ENCODE measurements at regions not wholly inside any gene's neighbourhood (a gene's known extent, or its start where the extent isn't known, plus 50 kb on each side); places are given as distances from the start of the nearest gene placed in this dataset.

- H3K4me3 Mint-ChIP-seq (ENCODE audit: unreplicated experiment), result peak overlapping the region; percentile 14
- H3K27ac Mint-ChIP-seq (ENCODE audit: low read depth, unreplicated experiment), result peak overlapping the region; percentile 59
- no TSS peak for BruUV-seq (replicated peaks)
- no peak for TF ChIP-seq CTCF (IDR thresholded peaks at IDR 0.05; ENCODE audit: unreplicated experiment)
- POLR2A ChIA-PET, result interaction anchor here (1.0 kb wide), 2 partner anchors 10 to 69 kb away, joined by 3 to 5 read pairs; no protein-coding TSS in a partner anchor
- H3K9me3 Mint-ChIP-seq (ENCODE audit: unreplicated experiment), result no peaks in the 10 kb centered on the region
- DNase-seq (ENCODE audit: unreplicated experiment), result no peak
- intact Hi-C loops (cut with micrococcal nuclease), result loop anchor here (1.0 kb wide), 1 partner anchor 54 kb away; no protein-coding TSS in a partner anchor
- H3K27me3 Mint-ChIP-seq (ENCODE audit: insufficient read depth, unreplicated experiment), result no peaks in the 10 kb centered on the region
- H3K36me3 Mint-ChIP-seq (ENCODE audit: insufficient read depth, unreplicated experiment), result no peaks in the 10 kb centered on the region
- peaks cover 9% of the 10 kb centered on the region for H3K4me1 Mint-ChIP-seq (ENCODE audit: insufficient read depth, unreplicated experiment)
- CTCF ChIA-PET, result interaction anchor here (0.6 to 2.3 kb wide), 7 partner anchors 10 to 599 kb away, joined by 3 to 9 read pairs (median 3); no protein-coding TSS in a partner anchor
These were observed 265.8 kb upstream of the IRX4 start for GRCh38 chr5:2148312-2149194.

DNA sequence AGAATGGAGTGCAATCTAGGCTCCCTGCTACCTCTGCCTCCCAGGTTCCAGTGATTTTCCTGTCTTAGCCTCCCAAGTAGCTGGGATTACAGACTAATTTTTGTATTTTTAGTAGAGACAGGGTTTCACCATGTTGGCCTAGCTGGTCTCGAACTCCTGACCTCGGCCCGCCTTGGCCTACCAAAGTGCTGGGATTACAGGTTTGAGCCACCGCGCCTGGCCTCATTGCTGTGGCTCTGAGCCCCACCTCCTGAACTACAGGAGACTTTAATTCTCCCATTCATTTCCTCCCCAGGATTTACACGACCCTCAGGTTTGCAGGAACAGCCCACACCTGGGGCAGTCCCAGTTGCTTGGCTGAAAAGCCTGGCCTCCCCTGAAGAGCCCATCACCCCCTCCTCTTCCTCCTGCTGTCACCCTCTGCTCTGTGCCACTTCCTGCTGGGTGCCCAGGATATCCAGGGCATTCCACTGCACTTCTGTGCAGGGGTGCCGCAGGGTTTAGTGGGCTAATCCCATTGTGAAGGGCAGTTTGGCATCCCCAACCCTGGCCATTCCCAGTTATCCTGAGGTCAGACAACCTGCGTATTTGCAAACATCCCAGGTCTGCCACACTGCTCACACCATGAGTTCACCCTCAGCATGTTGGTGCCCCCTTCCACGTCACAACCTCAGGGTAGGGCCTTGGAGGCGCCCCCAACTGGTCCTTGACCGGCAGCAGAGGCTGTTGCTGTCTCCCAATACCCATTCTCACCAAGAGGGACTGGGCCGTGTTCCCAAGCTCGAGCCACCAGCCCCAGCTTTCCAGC, 265.0 kb upstream of the IRX4 start:
- ChIA-PET CTCF (no interaction called here), POLR2A (no interaction called here)
- Mint-ChIP-seq H3K27me3 (ENCODE audit: insufficient read depth, unreplicated experiment) (no peaks in the 10 kb centered on the region), H3K4me1 (ENCODE audit: insufficient read depth, unreplicated experiment) (peaks cover 9% of the 10 kb centered on the region), H3K27ac (ENCODE audit: low read depth, unreplicated experiment) (no peak overlapping the region), H3K36me3 (ENCODE audit: insufficient read depth, unreplicated experiment) (no peaks in the 10 kb centered on the region), H3K9me3 (ENCODE audit: unreplicated experiment) (no peaks in the 10 kb centered on the region), H3K4me3 (ENCODE audit: unreplicated experiment) (no peak overlapping the region)
- BruUV-seq (replicated peaks), result no TSS peak
- DNase-seq (ENCODE audit: unreplicated experiment), result no peak
- intact Hi-C loops (cut with micrococcal nuclease), result no loop called here
- TF ChIP-seq CTCF (IDR thresholded peaks at IDR 0.05; ENCODE audit: unreplicated experiment), result no peak

DNA sequence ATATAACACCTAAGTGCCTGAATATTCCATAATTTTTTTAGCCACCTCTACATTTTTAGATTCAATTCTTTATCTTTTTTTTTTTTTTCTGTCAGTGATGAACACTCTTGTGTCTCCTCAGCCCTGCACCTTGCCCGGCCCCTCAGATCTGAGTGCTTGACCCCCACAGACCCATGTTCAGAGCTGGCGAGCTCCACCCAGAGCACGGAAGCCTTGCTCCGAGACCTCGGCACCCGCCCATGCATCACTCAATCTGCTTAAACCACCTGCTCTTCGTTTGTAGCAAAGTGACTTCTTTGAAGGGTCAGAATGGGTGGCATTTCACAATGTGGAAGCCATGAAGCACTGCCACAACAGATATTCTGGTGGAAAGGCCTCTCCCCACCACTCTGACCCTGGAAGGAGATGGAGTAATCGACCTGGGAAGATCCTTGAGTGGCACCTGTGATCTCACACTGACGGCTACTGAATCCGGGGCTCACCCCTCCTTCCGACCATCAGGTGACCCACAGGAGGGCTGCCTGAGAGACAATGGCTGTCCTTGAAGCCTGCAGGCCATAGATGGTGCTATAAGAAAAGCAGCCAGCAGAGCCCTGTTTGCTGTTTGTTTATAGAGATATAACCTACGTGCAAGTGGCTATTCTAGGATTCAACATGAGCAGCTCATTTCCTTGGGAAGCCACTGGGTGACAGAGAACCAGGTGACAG, 261.1 kb upstream of the IRX4 start:
- H3K27ac Mint-ChIP-seq (ENCODE audit: low read depth, unreplicated experiment), result no peak overlapping the region
- H3K4me1 Mint-ChIP-seq (ENCODE audit: insufficient read depth, unreplicated experiment), result peaks cover 1% of the 10 kb centered on the region
- H3K27me3 Mint-ChIP-seq (ENCODE audit: insufficient read depth, unreplicated experiment), result no peaks in the 10 kb centered on the region
- no peak for TF ChIP-seq CTCF (IDR thresholded peaks at IDR 0.05; ENCODE audit: unreplicated experiment)
- no peak overlapping the region for H3K4me3 Mint-ChIP-seq (ENCODE audit: unreplicated experiment)
- H3K9me3 Mint-ChIP-seq (ENCODE audit: unreplicated experiment), result no peaks in the 10 kb centered on the region
- no peaks in the 10 kb centered on the region for H3K36me3 Mint-ChIP-seq (ENCODE audit: insufficient read depth, unreplicated experiment)
- no TSS peak for BruUV-seq (replicated peaks)
- ChIA-PET POLR2A (no interaction called here), CTCF (no interaction called here)
- intact Hi-C loops (cut with micrococcal nuclease), result no loop called here
- no peak for DNase-seq (ENCODE audit: unreplicated experiment)

DNA sequence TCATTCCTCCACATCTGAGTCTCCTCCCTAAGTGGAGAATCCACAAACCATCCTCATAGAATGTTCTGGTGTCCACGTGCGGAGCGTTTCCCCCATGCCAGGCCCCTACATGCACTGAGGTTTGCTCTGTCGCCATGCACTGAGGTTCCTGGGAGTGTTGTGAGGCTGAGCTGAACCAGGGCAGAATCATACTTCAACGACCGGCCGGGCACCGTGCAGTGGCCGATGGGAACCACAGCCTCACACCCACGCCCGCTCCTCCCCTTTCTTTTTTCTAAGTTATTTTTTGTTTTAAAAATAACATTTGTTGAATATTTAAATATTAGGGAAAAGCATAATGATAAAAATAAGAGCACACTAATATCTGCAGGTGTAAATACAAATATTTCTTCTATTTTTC, 260.4 kb upstream of the IRX4 start:
- no peak for DNase-seq (ENCODE audit: unreplicated experiment)
- Mint-ChIP-seq H3K4me1 (ENCODE audit: insufficient read depth, unreplicated experiment) (no peaks in the 10 kb centered on the region), H3K4me3 (ENCODE audit: unreplicated experiment) (no peak overlapping the region), H3K36me3 (ENCODE audit: insufficient read depth, unreplicated experiment) (no peaks in the 10 kb centered on the region), H3K27ac (ENCODE audit: low read depth, unreplicated experiment) (no peak overlapping the region), H3K9me3 (ENCODE audit: unreplicated experiment) (peaks cover 5% of the 10 kb centered on the region), H3K27me3 (ENCODE audit: insufficient read depth, unreplicated experiment) (no peaks in the 10 kb centered on the region)
- no peak for TF ChIP-seq CTCF (IDR thresholded peaks at IDR 0.05; ENCODE audit: unreplicated experiment)
- BruUV-seq (replicated peaks), result no TSS peak
- intact Hi-C loops (cut with micrococcal nuclease), result no loop called here
- POLR2A ChIA-PET, result no interaction called here
- CTCF ChIA-PET, result interaction anchor here (0.7 kb wide), 1 partner anchor 7 kb away, joined by 3 read pairs; no protein-coding TSS in a partner anchor

Data from MCF 10A (cell line).